ENCODE measurements at regions not wholly inside any gene's neighbourhood (a gene's known extent, or its start where the extent isn't known, plus 50 kb on each side); places are given as distances from the start of the nearest gene placed in this dataset.

DNA sequence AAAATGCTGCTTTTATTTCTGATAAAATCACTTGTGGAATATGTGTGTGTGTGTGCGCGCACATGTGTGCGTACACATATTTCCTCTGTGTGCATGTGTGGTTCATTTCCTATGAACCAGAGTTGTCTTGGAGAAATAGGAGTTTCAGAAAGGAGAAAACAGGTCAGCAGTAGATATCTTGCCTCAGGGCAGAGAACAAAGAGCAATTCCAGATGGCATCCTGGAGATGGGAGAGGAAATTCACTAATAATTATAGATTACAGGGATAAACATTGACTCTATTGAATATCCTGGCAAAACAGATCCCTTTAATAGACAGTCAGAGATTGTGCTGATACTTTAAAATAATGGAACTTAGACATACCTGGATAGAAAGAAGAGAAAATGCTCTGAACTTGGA, 298.0 kb downstream of the TRIB2 start:
- TF ChIP-seq, protein P1, sequence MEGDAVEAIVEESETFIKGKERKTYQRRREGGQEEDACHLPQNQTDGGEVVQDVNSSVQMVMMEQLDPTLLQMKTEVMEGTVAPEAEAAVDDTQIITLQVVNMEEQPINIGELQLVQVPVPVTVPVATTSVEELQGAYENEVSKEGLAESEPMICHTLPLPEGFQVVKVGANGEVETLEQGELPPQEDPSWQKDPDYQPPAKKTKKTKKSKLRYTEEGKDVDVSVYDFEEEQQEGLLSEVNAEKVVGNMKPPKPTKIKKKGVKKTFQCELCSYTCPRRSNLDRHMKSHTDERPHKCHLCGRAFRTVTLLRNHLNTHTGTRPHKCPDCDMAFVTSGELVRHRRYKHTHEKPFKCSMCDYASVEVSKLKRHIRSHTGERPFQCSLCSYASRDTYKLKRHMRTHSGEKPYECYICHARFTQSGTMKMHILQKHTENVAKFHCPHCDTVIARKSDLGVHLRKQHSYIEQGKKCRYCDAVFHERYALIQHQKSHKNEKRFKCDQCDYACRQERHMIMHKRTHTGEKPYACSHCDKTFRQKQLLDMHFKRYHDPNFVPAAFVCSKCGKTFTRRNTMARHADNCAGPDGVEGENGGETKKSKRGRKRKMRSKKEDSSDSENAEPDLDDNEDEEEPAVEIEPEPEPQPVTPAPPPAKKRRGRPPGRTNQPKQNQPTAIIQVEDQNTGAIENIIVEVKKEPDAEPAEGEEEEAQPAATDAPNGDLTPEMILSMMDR (conservative IDR thresholded peaks at IDR 0.05) = no peak
- TF ChIP-seq ZFX (IDR thresholded peaks at IDR 0.05) = no peak

Data from C4-2B (cell line).